LNCAP (cell line): ENCODE measurements at regions not wholly inside any gene's neighbourhood (a gene's known extent, or its start where the extent isn't known, plus 50 kb on each side); places are given as distances from the start of the nearest gene placed in this dataset.

ENCODE experiments used
- TF ChIP-seq, protein P1 (sequence below): fragments of 450-650 bp; IDR thresholded peaks from 2 replicates; pipeline ENCODE4 v1.5.1; 2017; ENCODE audit warnings: mild to moderate bottlenecking

DNA sequence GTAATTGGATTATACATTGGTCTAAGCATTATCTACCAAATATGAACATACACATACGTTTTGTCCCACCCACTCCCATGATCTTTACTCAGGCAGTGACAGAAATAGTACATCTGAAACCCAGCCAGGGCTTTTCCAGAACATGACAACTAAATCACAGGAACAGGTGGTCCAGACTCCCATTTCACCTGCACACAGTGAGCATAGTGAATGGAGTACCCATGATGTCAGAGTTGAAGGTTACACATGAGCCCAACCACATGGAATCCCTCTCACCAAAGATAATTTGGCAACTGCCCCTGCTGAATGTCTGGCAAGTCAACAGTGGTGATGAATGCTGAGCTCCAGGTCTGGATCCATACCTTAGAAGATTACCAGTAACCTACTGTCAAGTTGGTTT, 411.9 kb upstream of the LUZP2 start:
- TF ChIP-seq, protein P1, sequence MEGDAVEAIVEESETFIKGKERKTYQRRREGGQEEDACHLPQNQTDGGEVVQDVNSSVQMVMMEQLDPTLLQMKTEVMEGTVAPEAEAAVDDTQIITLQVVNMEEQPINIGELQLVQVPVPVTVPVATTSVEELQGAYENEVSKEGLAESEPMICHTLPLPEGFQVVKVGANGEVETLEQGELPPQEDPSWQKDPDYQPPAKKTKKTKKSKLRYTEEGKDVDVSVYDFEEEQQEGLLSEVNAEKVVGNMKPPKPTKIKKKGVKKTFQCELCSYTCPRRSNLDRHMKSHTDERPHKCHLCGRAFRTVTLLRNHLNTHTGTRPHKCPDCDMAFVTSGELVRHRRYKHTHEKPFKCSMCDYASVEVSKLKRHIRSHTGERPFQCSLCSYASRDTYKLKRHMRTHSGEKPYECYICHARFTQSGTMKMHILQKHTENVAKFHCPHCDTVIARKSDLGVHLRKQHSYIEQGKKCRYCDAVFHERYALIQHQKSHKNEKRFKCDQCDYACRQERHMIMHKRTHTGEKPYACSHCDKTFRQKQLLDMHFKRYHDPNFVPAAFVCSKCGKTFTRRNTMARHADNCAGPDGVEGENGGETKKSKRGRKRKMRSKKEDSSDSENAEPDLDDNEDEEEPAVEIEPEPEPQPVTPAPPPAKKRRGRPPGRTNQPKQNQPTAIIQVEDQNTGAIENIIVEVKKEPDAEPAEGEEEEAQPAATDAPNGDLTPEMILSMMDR: no peak

DNA sequence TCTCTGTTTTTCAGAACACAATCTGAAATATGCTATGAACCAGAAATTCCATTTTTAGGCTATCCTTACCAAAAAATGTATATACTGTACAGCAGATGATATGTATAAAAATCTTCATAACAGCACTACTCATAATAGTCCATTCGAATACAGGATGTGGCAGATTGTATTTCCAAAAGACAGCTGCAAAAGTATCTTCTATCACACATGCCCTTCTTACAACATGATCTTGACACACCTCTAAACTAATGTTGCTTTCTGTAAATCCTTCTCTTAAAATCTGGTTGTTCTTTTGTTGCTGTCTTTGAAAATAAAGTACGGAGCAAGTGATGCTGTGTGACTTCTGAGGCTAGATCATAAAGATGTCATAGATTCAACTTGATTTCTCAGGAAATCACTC, 409.9 kb upstream of the LUZP2 start:
- TF ChIP-seq, protein P1: no peak

DNA sequence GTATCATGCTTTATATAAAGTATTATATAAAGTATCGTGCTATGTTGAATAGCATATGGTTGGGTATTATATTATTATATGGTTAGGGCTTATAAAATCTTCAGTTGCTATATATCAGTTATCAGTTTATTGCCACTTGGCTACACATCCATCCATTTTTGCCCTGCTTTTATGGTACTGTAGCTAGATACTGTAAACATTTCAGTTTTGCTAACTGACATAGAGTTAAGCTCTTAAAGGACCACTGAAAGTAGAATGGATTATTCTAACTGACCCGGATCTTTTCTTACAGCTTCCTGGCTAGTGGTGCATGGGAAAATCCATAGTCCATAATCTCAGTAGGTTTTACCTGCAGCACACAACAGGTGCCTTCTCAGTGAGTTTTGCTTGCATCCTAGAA, 405.3 kb upstream of the LUZP2 start:
- TF ChIP-seq, protein P1: no peak

DNA sequence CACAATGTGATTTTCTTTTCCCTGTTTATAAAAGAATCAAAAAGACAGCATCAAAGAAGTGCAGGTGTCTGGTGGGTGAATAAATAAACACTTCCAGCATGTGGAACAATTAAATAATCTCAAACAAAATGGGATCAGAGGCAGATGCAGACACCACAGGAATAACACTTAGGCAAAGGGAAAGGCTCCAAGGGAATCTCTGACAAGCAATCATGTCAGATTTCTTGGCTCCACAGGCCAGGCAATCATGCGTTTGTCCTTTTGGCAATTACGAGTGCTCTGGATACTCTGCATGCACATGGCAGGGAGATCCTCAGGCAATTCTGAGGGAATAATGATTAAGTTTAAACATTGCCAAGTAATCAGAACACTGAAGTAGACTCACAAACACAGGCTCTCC, 403.5 kb upstream of the LUZP2 start:
- TF ChIP-seq, protein P1: no peak

DNA sequence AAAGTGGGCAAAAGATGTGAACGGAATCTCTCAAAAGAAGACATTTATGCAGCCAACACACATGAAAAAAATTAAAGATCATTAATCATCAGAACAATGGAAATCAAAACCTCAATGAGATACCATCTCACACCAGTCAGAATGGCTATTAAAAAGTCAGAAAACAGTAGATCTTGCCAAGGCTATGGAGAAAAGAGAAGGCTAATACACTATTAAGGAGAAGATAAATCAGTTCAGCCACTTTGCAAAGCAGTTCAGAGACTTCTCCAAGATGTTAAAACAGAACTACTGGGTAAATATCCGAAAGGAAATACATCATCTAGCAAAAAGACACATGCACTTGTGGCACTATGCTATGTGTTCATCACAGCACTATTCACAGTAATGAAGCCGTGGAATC, 388.2 kb upstream of the LUZP2 start:
- TF ChIP-seq, protein P1: no peak

DNA sequence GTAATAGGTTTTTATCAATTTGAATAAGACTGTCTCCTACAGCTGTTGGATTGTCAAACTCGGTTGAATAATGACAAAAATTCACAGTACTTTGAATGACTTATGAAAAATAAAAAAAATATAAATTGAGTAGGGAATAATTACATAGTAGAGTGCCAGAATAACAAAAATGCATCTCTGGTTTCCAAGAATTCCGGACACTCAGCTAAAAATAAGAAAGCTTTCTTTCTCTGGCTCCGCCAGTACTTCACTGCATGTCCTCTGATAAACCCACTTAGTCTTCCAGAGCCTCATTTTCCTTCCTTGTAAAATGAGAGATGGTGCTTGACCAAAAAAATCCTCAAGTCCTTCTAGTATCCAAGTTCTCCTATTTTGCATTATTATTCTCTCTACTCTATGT, 374.6 kb upstream of the LUZP2 start:
- TF ChIP-seq, protein P1: no peak

DNA sequence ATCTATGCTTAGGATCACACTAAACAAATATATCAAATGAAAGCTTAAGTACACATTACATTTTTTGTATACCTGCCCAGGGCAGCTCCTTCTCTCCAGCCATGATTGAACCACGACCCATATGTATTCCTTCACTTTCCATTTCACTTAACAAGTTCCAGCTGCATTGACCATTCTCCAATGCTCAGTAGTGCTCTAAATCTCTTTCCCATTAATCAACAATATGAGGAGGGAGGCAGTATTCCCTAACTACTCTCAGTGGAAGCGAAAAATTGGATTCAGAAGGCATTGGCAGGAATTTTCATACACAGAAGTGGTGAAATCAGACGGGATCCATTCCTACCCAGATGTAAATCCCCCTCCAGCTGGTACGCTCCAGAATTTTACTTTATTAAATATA, 372.0 kb upstream of the LUZP2 start:
- TF ChIP-seq, protein P1: no peak

DNA sequence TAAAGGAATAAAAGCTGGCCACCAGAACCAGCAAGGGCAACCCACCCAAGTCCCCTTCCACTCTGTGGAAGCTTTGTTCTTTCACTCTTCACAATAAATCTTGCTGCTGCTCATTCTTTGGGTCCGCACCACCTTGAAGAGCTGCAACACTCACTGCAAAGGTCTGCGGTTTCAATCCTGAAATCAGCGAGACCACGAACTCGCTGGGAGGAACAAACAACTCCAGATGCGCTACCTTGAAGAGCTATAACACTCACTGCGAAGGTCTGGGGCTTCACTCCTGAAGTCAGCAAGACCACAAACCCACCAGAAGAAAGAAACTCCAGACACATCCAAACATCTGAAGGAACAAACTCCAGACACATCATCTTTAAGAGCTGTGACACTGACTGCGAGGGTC, 365.2 kb upstream of the LUZP2 start:
- TF ChIP-seq, protein P1: no peak
